ENCODE measurements at regions not wholly inside any gene's neighbourhood (a gene's known extent, or its start where the extent isn't known, plus 50 kb on each side); places are given as distances from the start of the nearest gene placed in this dataset.

DNA sequence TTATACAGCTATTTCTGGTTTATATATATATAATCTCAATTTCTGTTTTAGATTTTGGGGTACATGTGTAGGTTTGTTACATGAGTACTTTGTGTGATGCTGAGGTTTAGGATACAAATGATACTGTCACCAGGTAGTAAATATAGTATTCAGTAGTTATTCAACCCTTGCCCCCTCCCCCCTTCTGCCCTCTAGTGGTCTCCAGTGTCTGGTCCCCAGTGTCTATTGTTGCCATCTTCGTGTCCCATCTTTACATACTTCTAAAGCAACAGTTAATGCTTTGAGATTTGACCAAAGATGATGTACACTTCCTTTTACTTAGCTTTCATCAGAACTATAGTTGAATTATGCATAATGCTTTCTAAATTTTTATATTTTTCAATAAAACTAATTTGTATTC, 1623.4 kb upstream of the PRR20A start:
- no peak for DNase-seq
- Histone ChIP-seq H3K4me1 (no peaks in the 10 kb centered on the region), H3K36me3 (no peaks in the 10 kb centered on the region), H3K27me3 (no peaks in the 10 kb centered on the region), H3K9me3 (peaks cover 0 to 4% (median 0%) of the 10 kb centered on the region in 12 donors), H3K4me3 (no peak overlapping the region), H3K27ac (no peak overlapping the region)
- no peak for TF ChIP-seq POLR2A (IDR thresholded peaks at IDR 0.05)
- TF ChIP-seq CTCF (IDR thresholded peaks at IDR 0.05), result no peak
- no peak for ATAC-seq
- WGBS, 4 donors, result 50 to 75% (median 66%) methylated on average over 1 of the region's 1 CpG
- intact Hi-C loops (cut with DNase I), result no loop called here

DNA sequence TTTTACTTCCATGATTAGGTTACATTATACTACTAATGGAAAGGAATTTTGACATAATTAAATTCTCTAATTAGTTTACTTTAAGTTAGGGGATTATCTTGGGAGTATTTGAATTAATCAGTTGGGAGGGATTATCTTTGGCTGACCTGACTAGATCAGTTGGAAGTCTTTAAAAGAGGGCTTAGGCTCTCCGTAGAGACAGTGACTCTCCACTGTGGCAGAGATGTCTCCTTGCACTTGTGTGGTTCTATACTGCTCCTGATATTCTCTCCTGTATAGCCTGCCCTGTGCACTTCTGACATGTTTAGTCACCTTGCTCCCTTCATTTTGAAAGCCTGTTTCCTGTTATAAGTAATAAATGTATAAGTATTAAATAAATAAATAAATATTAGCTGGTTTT, 1612.3 kb upstream of the PRR20A start:
- no peaks in the 10 kb centered on the region for H3K27me3 ChIP-seq
- WGBS, 4 donors, result 73 to 92% (median 79%) methylated on average over 1 of the region's 1 CpG
- no peak for ATAC-seq
- H3K36me3 ChIP-seq, result no peaks in the 10 kb centered on the region
- TF ChIP-seq POLR2A (IDR thresholded peaks at IDR 0.05), result no peak
- TF ChIP-seq CTCF (IDR thresholded peaks at IDR 0.05), result no peak
- intact Hi-C loops (cut with DNase I), result no loop called here
- H3K4me3 ChIP-seq, result no peak overlapping the region
- no peak overlapping the region for H3K27ac ChIP-seq
- H3K4me1 ChIP-seq, result no peaks in the 10 kb centered on the region
- no peak for DNase-seq
- no peaks in the 10 kb centered on the region for H3K9me3 ChIP-seq

DNA sequence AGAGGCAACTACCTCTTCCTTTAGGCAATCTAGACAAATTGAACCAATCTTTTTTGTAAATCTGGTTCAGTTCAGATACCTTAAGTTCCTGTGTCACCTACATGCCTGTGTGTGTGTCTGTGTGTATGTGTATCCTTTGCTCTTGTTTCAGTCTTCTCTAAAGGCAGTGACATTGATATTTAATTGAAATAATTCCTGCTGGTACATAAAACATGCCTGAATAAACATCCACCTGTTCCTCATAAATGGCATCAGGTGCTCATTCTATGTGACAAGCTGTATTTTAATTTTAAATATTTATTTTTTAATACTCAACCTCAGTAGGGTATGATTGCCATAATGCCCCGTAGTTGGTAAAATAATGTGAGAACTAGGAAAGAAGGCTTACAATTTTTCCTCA, 1606.4 kb upstream of the PRR20A start:
- 89 to 95% (median 91%) methylated on average over 1 of the region's 1 CpG for WGBS, 4 donors
- no peak for ATAC-seq
- no peaks in the 10 kb centered on the region for H3K27me3 ChIP-seq

GRCh38 chr13:55538424-55538823, 1602.3 kb upstream of the PRR20A start:
- Histone ChIP-seq H3K4me1 (no peaks in the 10 kb centered on the region), H3K27ac (no peak overlapping the region), H3K27me3 (no peaks in the 10 kb centered on the region), H3K4me3 (no peak overlapping the region), H3K36me3 (no peaks in the 10 kb centered on the region), H3K9me3 (peaks cover 0 to 5% (median 0%) of the 10 kb centered on the region in 12 donors)
- DNase-seq (no peak), ATAC-seq (no peak)
- TF ChIP-seq POLR2A (IDR thresholded peaks at IDR 0.05) (no peak), CTCF (IDR thresholded peaks at IDR 0.05) (no peak)
- intact Hi-C loops (cut with DNase I), result no loop called here
- WGBS, 4 donors, result 78 to 90% (median 81%) methylated on average over 2 of the region's 2 CpGs

More for the DNA sequence above, 1606.4 kb upstream of the PRR20A start:
- Histone ChIP-seq H3K4me1 (no peaks in the 10 kb centered on the region), H3K36me3 (no peaks in the 10 kb centered on the region), H3K9me3 (peaks cover 0 to 5% (median 0%) of the 10 kb centered on the region in 12 donors), H3K4me3 (no peak overlapping the region), H3K27ac (no peak overlapping the region)
- DNase-seq, result no peak
- intact Hi-C loops (cut with DNase I), result no loop called here
- TF ChIP-seq POLR2A (IDR thresholded peaks at IDR 0.05), result no peak
- TF ChIP-seq CTCF (IDR thresholded peaks at IDR 0.05), result no peak

Measured in heart left ventricle (tissue), 16 donors.